ELR (cell line): ENCODE measurements at regions not wholly inside any gene's neighbourhood (a gene's known extent, or its start where the extent isn't known, plus 50 kb on each side); places are given as distances from the start of the nearest gene placed in this dataset.

Experiments
- DNase-seq: peaks from one replicate; pipeline ENCODE4 v3.0.0-alpha.2; 2015; ENCODE audit warnings: low read depth

DNA sequence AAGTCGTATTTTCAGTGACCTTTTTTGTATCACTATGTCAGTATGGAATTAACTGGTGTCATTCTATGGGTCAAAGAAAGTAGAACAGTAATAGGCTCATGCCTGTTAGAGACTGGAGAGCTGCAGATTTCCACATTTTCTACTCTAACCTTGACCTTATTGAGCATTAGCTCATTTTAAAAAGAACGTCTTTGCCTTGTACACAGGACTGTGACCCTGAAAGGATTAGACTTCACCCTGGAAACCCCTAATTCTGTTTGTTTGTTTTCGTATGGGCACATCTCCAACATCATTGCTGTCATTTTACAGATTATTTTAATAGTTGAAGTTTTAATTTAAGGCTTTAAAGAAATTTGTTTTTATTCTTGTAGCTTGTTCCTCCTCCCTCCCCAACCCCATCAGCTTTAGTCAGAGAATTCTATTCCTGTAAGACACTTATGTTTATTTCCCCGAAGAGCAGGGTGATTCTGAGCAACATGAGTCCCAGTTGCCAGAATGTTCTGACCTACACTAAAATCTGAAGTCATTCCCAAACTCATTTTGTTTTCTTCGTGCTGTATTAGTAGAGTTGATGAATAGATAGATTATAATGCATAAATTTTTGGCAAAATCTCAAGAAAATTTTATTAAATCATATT, 451.3 kb downstream of the FOXG1 start:
- DNase-seq, result no peak

DNA sequence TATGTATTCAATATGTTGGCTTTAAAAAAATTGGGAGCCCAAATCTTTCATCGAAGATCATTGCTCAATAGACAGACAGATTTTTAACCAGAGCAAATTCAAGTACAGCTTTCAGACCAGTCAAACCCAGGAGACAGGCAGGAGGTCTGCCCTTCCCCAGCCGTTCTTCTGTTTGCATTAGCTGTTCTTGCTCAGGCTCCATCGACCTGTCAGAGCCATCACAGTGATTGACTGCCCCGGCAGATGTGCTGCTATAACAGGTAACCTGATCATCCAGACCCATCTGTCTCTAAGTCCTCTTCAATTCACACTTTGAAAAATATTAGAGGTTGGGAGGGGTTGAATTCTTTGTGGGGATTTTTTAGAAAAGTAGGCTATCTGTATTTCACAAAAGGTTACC, 453.5 kb downstream of the FOXG1 start:
- DNase-seq, result no peak

DNA sequence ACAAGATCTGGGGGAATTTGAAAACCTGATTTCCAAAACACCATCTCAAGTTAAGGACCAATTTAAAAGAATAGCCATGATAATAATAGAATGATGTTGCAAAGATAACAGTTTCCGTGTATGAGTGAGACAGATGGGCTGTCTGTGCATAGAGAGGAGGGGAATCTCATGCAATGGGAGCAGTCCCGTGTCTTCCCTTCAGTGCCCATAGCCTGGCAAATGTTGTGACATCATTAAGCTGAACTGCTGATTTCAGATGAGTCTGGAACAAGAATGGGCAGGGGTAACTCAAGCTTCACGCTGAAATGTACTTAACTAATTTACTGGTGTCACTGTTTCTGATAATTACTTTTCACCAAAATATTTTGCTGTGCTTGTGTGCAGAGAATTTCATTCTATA, 454.0 kb downstream of the FOXG1 start:
- no peak for DNase-seq

DNA sequence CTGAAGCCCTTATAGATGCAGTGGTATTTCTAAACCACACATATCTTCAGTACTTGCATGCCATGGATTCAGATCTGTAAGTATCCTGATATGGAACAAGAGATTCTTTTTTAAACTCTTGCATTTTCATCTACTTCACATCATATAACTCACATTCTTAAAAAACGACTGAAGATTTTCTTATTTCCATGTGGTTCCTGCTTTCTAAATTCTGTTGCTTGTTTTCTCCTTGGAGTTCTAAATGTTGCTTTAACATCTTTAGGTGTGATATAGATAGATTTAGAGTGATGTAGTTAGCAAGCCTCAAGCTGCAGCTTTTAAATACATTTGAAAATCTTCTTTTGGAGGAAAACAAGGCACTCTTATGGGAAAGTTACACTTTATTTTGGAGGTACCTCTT, 455.4 kb downstream of the FOXG1 start:
- no peak for DNase-seq

DNA sequence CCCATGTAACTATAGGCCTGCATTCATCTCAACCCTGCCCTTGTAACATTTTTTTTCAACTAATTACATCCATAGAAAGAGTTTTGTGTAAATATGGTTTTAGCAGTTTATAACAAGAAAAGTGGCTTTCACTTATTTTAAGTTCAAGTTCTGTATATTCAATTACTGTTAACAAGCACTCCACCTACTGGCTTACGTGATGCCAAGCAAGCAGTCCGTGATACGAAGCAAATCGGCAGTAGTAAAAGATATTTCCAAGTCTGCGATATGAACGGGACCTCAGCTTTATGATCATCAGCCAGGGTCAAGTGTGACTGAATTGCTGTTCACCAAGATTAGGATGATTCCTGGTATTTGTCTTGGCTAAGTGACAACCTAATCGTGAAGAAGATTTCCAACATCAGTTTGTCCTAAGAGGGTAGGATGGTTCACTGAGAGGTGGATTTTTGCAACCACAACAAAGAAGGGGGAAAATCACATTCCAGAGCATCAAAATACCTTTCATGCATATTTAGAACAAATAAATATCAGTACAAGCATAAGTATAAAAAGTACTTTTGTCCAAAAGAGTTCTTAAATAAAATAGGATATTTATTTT, 456.2 kb downstream of the FOXG1 start:
- DNase-seq, result peak; percentile 78

DNA sequence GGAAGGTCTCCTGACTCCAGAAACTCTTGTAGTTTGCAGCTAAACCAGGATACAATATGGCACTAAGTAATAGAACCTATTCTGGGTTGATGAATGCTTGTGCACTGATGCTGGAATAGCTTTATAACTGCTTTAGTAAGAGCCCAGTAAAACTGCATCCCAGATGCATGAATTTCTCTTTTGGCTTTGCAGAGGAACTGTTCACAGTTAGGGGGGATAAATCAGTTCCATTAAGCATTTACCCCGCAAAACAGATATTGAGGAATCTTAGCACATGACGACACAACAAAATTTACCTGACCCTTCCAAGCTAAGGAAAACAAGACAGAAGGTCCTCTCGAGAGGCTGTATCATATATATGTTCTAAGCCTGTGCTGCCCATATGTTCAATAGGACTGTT, 457.4 kb downstream of the FOXG1 start:
- no peak for DNase-seq

DNA sequence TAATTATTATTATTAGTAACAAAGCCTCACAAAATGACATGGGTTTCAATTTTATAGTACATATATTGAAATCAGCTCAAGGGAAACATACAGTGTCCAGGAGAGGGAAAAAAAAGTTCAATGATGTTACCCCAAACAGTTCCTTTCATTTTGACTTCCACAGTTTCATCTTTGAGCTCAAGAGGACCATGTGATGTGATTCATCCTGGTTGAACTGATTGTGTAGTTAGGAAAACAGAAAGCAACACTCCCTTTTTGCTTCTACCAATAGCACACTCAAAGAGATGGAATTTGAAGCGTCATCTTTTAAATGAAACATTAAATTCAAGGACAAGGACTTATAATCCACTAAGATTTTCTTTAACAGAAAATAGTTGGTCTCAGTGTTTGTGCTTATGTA, 461.0 kb downstream of the FOXG1 start:
- DNase-seq, result peak; percentile 45

DNA sequence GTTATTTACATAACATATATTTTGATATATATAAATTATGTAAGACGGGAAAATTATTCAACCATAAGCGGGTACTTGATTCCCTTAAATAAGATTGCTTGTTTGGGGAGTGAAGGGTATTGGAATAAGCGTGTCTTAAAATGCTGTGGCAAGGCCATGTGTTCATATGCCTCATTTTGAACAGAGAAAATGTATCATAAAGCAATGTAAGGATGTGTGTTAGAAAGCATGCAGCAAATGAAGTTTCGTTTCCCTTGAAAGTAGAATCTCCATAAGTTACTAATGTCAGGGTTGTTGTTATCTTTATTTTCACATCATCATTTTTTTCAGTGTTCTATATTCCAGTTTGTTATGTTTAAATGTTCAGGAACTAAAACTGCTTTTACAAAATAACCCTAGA, 465.6 kb downstream of the FOXG1 start:
- DNase-seq, result no peak

DNA sequence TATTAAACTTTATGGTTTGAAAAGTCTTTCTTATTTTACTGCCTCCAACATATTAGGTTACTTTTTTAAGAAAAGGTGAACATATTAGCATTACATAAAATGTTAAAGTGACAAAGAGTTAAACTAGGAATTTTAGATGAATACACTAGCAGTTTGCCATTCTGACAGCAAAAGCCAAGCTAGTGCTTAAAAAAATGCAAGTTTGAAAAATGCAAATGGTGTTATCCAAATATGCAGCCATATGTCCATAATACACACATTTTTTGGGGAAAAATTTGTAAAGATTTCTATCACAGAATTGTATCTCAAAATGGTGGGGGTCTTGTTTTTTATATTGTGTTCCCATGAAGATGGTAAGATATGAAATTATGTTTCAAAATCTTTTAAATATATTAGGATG, 466.1 kb downstream of the FOXG1 start:
- DNase-seq, result no peak

DNA sequence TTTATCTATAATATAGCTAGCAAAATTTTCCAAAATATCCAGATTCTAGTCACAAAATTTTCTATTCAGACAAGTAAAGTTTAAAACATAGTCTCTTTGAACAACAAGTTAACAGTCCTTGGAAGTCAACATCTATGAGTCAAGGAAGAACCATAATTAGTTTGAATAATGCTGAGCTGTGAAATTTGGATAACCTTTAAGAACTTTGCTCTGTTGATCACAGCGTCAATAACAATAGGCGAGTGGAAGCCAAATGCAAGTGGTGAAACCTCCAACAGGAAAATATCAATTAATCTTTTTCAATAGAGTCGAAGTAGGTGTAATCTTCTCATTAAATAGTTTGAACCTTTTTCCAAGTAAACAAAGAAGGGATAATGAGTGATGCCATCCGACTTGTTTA, 466.6 kb downstream of the FOXG1 start:
- DNase-seq, result no peak

DNA sequence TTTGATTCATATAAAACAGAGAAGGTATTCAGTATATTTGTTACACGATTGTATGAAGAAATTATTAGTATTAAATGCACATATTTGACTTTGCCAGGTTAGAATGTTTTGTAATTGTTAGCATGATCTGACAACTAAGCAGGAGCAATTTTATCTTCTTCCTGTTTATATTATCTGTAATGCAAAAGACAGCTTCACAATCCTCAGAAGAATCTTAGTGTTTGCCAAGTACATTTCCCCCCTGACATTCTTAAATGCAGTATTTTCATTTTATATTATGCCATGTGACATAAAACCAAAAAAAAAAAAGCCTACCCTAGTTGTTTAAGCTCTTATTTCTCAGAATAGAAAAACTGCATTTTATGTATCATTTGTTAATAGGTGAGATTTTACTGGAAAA, 469.4 kb downstream of the FOXG1 start:
- peak; percentile 66 for DNase-seq

DNA sequence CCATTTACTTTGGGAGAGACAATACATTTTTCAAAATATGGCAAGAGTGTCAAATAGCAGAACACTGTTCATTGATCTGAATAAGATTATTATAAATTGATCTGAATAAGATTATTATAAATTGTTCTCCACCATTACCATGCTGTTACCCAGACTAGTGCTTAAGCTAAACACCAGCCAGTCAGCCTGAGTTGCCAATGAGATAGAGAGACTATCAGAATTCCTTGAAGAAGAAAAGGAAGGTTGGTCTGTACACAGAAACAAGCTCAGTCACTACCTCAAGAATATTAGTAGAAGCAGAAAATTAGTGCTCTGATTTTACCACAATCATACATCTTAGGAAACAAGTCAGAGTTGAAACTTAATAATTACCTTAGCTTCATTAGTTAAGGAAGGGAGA, 469.8 kb downstream of the FOXG1 start:
- peak; percentile 44 for DNase-seq

DNA sequence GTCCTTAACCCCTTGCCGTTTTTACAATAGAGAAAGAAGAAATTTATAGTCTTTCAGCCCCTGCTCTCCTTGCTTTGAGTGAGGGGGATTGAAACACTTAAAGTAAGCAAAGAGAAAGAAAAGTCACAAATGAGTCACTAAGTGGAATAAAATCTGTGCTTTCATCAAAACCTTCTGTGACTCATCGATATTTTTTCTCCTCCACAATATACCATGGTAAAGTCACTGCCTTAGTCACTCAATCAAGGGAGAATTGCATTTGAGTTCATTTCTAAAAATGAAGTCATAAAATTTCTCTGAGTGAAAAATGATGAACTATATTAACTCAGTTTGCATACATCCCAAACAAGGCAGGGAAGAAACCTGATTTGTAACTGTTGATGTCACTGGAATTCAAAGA, 470.3 kb downstream of the FOXG1 start:
- DNase-seq, result peak; percentile 99

DNA sequence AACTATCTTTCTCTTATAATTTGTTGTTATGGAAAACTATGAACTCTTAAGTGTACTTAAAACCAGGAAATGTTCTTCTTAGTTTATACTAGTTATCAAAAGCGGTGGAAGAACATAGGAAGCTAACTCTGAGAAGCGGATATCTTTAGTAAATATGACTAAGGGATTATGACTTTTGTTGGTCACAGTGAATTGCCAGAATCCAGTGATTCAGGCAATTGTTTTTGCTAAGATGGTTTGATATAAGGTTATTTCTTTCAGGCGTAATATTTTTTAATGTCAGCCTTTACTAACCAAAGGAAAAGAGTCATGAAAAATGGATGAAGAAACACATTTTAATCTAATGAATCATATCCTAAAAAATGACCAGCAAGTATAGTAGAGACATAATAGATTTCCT, 473.5 kb downstream of the FOXG1 start:
- peak; percentile 95 for DNase-seq

DNA sequence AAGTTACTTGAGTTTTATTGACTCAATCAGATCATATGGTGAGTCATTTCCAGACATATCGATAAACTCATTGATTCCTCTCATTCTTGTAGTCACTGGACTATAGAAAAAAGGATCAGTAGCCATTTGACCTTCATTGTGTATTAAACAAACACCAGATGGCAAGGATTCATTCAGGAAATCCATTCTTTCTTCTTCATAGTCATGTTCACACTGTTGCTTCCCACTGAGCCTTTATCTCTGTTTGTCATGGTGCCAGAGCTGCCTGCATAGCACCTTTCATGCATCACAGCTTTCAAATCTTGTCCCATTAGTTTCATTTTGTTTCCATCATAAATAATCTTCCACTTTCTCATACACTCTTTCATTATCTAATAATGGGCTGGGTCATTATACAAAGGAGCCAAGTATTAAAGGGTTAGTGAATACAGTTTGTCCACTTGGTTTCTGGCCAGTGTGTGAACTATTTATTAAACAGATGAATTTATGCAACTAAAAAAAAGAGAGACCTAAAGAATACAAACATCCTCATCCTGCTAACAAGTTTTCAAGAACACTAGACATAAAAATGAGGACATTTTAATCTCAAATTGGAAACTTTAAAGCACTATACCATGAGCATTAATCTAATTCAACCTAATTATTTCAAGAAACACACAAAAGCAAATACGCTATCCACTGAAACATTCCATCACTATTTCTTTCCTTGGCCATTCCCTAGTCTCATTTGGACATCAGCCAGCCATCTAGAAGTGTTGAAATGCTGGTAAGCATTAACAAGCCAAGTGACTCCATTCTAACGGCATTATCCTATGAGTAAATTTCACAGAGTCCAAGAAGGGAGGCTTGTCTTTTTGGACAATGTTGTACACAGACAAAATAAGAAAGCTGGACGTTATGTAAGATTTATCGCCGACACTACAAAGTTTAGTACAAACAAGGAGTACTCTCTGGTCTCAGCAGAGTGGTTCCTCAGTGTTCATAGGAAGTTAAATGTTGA, 476.5 kb downstream of the FOXG1 start:
- DNase-seq, result peak; percentile 32

DNA sequence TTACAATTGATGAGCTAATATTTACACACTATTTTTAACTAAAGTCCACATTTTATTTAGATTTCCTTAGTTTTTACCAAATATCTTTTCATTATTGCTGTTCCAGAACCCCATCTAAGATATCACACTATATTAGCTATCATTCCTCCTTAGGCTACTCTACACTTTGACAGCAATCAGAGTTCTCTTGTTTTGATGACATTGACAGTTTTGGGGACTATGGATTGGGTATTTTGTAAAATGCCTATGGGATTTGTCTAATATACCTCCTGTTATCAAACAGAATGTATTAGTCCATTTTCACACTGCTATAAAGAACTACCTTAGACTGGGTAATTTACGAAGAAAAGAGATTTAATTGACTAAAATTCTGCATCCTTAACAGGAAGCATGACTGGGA, 489.1 kb downstream of the FOXG1 start:
- DNase-seq, result no peak

DNA sequence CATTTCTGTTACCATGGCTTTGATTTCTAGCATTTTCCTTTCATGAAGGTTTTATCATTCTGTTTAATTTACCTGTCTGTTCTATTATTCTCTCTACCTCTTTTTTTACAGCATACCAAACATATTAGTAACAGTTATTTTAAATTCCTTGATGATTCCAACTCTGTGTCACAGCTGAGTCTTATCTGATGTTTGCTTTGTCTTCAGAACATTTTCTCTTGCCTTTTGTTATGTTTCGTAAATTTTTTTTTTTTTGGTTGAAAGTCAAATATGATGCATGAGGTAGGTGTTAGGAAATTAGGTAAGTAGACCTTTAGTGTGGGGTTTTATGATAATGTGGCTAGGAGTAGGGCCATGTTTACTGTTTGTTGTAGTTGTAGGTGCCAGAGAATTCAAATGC, 496.4 kb downstream of the FOXG1 start:
- DNase-seq, result peak; percentile 68

DNA sequence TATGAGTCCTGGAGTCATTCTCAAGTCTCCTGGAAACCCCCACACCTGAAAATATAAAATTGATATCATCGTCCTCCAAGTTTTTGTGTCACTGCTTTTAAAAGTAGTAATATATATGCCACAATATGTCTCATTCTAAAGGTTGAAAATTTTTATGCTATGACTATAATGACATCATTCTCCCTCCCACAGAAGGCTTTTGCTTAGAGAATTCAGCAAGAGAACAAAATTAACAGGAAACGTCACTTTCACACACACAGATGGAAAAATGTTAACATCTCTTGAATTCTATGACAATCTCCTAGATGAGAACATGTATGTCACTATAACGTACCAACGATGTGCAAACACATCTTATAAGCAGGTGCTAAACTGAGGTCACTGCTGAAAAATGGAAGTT, 498.3 kb downstream of the FOXG1 start:
- peak; percentile 15 for DNase-seq

DNA sequence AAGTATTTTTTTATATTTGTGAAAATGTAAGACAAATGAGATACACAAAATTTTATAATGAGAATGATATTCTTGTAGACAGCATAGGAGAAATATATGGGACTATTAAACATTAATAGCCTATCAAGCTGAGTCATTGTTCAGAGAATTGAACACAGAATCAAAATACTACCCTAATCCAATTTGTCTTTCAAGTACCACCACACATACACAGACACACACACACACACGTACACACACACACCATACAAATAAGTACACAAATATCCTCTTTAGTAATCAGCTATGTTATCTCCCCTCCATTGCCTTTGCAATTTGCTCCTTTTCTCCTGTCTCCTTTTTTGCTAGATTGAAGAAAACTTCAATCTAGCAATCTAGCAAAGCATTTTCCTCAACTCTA, 499.3 kb downstream of the FOXG1 start:
- DNase-seq, result no peak

DNA sequence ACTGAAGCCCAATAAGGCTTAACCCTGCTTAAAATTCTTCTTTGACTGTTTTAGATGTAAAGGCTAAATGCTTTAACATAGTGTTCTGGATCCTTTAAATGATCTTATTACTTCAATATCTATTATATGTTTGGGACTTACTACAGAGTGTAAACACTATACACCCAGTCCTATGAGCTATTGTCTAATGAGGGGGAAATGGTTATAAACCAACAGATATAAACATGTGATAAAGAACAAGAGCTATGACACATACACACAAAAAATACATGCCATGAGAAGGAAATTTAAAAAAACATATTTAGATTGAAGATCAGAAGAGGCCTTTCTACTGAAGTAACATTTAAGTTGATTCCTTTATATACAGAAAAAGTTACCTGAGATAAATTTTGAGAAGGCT, 505.1 kb downstream of the FOXG1 start:
- peak; percentile 8 for DNase-seq

DNA sequence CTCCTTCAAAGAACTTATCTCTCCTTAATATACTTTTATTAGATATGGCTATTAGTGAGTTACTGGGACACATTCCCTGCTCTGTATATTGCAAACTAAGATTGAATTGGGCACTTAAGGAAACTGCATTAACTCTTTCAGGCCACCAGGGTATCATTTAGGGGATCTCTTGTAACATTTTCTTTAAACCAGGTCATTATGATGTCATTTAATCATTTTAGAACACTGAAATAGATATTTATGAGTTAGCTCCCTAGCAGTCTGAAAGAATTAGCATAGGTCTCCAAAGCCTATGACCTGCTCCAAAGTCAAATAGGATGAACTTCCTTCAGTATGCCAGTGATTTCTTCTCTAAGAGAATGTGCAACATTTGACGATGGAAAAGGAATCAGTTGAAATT, 506.9 kb downstream of the FOXG1 start:
- peak; percentile 8 for DNase-seq

DNA sequence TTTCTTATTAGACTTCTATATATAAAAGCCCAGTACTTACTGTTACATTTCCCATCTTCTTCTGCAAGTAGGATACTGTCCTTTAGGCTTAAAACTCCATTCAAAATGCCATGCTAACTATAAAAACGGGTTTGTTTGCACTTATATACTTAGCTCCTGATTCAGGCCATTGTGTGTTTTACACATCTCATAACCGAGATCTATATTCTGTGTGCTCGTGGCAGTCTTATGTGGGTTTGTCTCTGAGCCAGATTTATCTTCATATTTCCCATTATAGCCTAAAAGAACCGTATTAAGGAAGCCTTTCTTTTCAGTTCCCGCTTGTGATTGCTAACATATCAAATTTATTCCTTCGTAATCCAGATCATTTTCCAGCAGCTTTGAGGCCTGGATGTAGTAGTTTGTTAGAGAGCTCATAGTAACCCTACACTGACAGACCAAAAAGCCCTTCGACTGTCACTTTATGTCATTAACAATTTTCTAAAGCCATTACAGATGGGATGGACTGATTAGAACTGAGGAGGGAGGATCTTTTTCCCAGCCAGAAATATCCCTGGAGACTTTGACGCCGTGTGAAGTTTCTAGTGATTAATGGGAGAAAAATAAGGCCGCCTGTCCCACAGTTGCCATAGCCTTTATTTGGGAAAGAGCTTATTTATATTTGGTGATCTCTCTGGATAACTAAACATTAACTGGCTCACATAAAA, 508.5 kb downstream of the FOXG1 start:
- DNase-seq, result no peak
